GM21390 (cell line): ENCODE measurements at regions not wholly inside any gene's neighbourhood (a gene's known extent, or its start where the extent isn't known, plus 50 kb on each side); places are given as distances from the start of the nearest gene placed in this dataset.

Source experiments
- ATAC-seq: cut with Tn5 transposase; IDR thresholded peaks from one replicate; pipeline ENCODE4 v1.9.1; 2021; ENCODE audit not compliant: unreplicated experiment

DNA sequence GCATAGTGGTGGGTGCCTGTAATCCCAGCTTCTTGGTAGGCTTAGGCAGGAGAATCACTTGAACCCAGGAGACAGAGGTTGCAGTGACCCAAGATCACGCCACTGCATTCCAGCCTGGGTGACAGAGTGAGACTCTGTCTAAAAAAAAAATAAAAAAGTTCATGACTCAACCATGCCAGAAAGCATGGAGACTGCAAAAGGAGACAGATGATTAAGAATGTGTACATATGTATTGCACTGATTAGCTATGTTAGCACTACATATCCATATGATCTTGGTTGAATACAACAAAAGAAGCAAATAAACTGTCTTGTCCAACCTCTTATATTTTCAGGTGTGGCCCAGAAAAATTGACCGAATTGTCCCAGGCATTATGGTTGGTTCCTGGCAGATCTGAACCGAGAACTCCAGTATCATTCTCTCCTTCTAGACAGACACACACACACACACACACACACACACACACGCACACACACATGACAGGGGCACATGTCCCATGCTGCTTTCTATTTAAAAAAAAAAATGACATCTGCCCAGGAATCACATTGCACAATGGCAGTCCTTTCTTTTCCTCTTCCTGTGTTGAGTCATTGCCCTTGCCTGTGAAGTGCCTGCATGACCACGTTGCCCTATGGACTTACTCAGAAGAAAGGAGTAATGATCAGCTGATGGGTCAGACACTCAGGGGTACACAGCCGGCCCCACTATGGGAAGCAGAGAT, 65.6 kb downstream of the MYCN start:
- ATAC-seq, result no peak

DNA sequence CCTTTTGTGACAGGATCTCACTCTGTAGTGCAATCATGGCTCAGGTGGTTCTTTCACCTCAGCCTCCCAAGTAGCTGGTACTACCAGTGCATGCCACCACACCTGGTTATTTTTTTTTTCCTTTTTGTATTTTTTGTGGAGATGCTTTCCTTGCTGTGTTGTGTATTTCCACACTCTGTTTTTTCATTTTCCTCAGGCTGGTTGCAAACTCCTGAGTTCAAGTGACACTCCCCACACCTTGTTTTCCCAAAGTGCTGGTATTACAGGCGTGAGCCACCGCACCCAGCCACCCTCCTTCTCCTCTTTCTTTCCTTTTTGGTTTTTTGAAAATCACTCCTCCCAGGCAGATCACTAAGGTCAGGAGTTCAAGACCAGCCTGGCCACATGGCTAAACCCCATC, 65.0 kb downstream of the MYCN start:
- ATAC-seq, result no peak

DNA sequence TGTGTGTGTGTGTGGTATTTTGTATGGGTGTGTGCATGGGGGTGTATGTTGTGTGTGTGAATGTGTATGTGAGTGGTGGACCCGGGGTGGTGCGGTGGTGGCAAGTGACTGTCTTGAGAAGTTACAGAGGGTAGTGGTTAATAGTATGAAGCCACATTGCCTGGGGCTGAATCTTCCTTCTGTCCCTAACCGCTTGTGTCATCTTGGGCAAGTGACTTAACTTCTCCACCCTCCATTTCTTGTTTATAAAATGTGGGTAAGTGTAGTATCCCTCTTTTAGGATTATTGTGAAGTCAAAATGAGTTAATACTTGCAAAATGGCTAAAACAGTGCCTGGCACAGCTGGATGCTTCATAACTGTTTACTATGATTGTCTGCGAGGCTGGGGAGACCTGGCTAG, 63.5 kb downstream of the MYCN start:
- no peak for ATAC-seq

DNA sequence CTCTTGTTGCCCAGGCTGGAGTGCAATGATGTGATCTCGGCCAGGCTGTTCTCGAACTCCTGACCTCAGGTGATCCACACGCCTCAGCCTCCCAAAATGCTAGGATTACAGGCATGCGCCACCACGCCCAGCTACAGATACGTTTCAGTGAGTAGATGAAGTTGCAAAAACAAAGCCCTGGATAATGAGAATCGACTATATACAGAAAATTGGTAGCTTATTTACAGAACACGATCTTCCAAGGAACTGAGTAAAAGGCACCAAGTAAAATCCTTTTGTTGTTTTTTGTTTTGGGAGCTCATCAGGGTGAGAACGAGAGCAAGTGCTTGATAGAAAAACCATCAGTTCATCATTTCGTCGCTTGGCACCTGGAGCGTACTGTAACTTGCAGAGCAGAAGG, 62.8 kb downstream of the MYCN start:
- ATAC-seq, result no peak

DNA sequence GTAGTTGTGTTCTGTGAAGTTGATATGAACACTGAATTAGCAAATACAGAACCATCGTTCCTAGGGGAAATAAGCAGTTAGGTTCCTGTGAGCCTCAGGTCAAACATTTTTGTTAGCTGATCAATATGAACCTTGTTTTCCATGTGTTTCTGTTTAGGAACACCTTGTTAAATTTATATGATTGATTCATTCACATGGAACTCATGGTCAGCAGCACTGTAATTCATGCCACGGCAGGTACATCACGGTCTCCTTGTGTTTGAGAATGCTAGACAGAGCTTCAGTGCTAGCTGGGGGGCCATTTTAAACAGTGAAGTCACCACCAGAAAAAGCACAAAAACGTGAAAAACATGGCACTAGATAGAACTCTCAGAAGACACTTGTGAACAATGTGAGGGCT, 62.2 kb downstream of the MYCN start:
- no peak for ATAC-seq

DNA sequence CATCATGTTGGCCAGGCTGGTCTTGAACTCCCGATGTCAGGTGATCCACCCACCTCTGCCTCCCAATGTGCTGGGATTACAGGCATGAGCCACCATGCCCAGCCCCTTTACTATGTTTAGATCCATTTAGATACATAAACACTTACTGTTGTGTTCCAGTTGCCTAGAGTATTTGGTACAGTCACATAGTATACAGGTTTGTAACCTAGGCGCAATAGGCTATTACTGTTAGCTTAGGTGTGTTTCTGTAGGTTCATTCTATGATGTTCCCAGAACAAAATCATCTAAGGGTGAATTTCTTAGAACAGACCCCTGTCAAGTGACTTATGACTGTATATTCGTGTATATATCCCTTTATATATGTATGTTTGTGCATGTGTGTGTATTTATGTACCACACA, 61.8 kb downstream of the MYCN start:
- no peak for ATAC-seq

DNA sequence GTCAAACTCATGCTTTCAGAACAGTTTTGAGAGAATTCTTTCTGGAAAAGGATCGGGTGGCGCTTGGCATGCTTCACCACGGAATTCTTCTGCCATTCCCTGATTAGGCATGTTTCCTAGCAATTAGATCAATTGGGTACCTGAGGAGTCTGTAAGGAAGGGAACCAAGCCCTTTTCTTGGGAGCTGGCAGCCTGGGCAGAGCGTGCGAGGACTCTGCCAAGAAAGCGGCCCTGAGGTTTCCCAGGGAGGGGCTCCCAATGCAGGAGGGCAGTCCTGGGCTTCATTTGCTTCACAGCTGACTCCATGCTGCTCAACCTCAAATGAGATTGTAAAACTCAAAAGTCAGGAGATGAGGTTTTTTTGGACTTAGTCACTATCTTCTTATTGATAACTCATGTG, 60.3 kb downstream of the MYCN start:
- ATAC-seq, result no peak

DNA sequence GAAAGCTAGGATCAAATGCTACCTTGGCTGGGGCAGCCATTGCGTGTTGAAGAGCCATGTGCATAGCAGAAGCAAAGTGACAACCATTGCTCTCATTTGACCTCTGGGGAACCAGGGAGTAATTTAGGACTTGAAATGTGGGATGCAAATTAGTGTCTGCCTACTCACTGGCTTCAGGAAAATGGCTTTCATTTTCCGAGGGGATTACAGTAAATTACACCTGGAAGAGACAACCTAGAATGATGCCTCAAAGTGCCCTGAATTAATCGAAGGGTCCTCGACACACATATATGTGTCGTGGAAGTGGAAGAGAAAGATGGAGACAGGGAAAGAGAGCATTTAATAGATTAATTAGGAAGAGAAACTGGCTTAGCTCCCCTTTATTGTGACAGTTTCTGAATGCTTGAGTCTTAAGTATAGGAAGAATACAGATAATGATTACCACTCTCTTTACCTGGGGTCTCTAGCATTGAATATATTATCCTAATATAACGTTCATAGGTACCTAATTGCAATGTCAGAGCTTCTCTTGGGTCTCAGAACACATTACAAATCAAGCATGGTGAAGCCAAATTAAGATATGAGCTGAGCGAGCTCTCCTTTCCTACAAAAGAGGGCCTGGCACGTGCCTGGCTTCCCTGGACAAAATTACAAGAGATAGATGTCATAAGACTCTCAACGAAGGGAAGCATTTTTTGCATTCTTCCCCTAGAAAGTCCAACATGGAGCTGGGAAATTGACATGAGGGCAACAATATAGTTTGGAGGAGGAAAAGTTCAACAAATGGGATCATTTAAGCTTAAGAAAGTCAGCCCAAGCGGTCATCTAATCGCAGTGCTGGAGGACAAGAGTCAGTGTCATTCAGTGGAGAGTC, 59.5 kb downstream of the MYCN start:
- no peak for ATAC-seq

DNA sequence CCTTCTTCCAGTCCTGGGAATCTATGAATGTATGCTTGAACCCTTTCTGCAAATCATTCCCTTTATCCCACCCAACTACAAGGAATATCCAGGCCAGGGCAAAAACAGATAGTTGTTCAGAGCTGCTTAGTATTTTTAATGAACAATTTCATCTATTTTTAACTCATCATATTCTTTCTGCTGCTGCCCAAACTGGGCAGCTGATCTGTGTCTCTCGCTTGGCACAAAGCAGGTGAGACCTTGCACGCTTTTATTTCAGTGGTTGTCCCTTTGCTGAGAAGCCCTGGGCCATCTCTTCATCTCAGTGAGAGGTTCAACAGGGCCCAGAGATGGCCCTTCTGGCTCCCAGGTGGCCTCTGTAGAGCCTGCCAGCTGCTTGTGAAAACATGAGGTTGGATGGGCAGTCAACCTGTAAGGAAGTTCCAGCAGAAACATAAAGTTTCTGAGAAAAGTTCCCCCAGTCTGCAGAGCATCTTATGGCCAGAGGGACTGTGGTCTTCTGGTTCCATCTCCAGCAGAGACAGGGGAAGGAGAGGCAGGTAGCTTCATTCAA, 57.5 kb downstream of the MYCN start:
- ATAC-seq, result no peak

DNA sequence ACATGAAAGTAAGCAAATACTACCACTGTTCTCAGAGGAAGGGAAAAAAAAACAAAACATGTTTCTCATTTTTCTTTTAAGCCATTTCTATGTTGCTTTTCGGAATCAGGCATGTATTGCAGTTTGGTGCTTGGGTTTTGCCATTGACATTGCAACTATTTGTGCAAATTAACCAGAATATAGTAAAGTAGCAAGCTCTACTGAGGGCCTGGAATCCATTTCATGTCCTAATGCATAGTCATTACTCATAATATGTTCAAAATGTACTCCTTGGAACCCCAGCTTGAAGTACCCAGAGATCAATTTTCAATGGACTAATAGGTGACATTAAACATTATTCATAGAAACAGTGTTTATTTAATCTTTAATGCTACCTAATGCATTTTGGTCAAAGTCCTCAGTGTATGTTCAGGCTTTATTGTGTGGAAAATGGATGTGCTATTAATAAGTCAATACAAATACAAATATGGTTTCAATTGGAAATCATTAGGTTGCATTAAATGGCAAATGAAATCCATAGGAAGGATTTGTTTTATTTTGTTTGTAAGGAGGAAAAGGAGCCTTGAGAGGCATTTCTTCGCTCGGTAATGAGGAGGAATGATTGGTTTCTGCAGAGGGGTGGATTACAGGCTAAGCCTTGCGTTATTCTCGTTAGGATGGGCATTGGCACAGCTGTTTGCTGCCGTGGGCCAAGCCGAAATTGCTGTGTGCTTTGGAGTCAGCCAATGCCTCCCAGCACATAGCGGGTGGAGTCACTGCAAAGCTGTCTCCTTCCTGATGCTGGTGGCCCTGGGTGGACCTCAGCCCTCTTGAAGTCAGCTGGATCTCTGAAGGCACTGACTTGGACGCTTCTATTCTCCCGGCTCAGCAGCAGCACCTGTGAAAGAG, 56.4 kb downstream of the MYCN start:
- ATAC-seq, result no peak
